Hematopoietic multipotent progenitor cell (in vitro differentiated cells): ENCODE measurements at regions not wholly inside any gene's neighbourhood (a gene's known extent, or its start where the extent isn't known, plus 50 kb on each side); places are given as distances from the start of the nearest gene placed in this dataset.

Experiments used
- DNase-seq, 3 donors: peaks; one replicate each; pipeline ENCODE4 v3.0.0-alpha.2; 2011 to 2015; ENCODE audit warnings: low read depth in 2 of 3, low spot score in 2 of 3

GRCh38 chr9:81741103-81741502, 51.8 kb upstream of the TLE1 start:
- no peak for DNase-seq

DNA sequence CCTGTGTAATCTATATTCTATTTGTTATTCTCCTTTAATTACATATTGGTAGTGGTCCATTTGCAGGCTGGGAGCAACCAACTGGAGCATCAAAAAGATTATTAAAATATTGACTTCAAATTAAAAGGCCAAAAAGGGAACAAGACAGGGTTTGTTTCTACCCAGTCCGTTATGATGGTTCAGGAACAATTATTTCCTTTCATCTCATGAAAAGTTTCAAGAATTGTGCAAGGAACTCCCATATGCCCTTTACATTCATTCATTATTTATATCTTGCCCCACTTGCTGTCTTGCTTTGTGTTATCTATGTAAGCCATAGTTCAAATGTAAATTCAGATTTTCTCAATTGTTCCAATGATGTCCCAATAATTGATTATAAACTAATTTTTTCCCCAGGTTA, 58.7 kb upstream of the TLE1 start:
- no peak for DNase-seq

DNA sequence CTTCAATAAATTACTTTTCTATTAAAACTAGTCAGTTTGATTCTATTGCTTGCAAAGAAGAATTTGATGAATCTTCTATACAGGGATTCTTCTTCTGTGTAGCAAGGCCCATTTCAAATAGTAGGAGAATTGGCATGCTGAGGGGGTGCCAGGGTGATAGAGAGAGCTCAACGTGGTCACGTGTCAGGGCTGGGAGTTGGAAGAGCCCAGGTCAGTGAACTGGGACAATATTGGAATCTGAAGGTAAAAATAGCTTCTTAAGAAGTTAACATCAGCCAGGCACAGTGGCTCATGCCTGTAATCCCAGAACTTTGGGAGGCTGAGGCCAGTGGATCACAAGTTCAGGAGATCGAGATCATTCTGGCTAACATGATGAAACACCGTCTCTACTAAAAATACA, 64.1 kb upstream of the TLE1 start:
- no peak for DNase-seq

DNA sequence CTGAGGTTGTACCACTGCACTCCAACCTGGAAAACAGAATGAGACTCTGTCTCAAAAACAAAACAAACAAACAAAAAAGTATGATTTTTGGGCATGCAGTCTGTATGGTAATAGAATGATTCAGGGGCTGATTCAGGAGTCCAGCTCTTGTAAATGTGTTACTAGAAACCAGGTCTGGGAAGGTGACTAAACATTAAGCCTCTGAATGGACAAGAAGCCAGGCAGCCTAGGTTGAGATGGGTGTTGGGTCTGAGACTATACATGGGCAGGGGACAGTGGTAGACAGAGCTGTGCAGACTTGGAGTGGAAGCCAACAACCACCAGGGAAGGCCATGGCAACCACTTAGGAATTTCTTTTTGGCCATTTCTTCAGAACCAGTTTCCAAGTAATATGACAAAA, 64.9 kb upstream of the TLE1 start:
- no peak for DNase-seq

DNA sequence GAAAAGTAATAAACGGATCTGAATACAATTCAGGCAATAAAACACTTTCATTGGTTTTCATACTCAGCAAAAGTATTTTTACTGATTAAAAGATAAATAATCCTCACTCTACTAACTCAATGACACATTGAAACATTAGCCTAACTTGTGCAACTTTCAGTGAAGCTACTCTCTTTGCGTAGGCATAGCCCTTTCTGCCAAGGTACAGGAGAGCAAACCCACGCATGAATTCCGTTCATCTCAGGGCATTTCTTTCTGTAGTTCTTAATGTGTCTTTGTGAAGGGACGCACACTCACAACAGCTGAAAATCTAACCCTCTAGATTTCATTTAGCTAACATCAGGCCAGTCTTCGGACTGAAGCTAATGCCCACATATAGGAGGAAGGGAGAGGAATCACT, 66.4 kb upstream of the TLE1 start:
- no peak for DNase-seq

GRCh38 chr9:81756561-81756960, 67.2 kb upstream of the TLE1 start:
- no peak for DNase-seq

DNA sequence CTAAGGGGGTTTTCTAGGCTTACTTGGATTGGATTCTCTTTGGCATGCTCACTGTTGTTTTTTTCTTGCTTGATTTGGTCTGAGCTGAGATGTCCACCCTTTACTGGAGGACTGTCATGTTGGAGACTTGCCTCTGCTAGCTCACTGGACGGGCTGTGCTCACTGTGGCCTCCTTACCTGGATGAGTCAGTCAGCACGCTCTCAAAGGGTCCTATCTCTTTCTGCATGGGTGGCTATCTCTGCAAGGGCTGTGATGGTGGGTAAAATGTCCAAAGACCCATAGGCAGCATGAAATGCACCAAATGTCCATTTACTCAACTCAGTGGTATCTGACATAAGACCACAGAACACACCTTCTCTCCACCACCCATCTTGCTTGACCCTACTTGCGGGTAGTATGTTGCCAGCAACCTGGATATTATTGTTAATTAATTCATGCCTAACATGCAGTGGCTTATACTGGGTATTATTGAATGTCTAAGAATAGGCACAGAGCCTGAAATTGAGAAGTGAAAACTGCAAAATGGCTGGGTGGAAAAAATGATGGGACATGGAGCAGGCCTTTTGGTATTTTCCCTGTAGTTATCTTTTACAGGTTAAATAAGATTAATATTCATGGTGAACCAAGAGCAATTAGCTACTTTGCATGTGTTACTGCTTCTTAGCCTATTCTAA, 68.9 kb upstream of the TLE1 start:
- no peak for DNase-seq

GRCh38 chr9:81759680-81760215, 70.4 kb upstream of the TLE1 start:
- DNase-seq, result no peak

- no peak for DNase-seq
Observed at GRCh38 chr9:81767921-81768320, 78.6 kb upstream of the TLE1 start.

- no peak for DNase-seq
Observed at GRCh38 chr9:81771571-81771970, 82.2 kb upstream of the TLE1 start.

DNA sequence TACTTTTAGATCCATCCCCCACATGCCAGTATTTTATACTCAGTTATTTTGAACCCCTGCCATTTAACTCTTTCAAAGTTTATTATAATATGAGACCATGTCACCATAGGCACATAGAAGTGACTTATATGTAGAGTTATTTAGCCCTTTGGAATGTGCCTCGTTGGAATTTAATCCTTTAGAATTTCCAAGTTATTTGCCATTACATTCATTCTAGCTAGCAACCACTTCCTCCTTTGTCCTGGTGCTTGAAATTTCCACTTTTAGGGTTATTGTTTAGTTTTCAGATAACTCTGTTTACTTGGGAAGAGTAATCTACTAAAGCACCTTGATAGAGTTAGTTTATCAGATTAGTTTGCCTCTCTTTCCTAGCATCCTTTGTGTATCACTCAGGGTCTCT, 82.8 kb upstream of the TLE1 start:
- DNase-seq, result no peak

GRCh38 chr9:81776390-81776789, 87.0 kb upstream of the TLE1 start:
- DNase-seq, result no peak

DNA sequence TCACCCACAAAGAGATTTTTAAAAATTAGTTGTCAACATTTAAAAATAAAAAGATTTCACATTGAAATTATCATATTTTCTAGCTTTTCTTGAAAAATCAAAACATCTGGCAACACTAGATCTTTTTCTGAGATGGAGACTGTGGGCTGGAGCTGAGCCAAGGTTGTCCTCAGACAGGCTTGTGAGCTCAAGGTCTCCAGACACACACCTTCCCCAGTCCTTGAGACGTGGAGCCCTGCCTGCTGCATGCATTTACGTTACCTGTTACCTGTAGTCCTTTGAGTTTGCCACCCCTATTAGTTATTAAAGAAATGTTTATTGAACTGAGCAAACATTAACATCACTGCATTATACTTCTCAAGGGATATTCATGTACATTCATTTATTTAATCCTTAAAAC, 87.5 kb upstream of the TLE1 start:
- DNase-seq, result no peak

GRCh38 chr9:81777482-81777881, 88.1 kb upstream of the TLE1 start:
- DNase-seq, result no peak

GRCh38 chr9:81782313-81782995, 93.1 kb upstream of the TLE1 start:
- DNase-seq, result no peak

DNA sequence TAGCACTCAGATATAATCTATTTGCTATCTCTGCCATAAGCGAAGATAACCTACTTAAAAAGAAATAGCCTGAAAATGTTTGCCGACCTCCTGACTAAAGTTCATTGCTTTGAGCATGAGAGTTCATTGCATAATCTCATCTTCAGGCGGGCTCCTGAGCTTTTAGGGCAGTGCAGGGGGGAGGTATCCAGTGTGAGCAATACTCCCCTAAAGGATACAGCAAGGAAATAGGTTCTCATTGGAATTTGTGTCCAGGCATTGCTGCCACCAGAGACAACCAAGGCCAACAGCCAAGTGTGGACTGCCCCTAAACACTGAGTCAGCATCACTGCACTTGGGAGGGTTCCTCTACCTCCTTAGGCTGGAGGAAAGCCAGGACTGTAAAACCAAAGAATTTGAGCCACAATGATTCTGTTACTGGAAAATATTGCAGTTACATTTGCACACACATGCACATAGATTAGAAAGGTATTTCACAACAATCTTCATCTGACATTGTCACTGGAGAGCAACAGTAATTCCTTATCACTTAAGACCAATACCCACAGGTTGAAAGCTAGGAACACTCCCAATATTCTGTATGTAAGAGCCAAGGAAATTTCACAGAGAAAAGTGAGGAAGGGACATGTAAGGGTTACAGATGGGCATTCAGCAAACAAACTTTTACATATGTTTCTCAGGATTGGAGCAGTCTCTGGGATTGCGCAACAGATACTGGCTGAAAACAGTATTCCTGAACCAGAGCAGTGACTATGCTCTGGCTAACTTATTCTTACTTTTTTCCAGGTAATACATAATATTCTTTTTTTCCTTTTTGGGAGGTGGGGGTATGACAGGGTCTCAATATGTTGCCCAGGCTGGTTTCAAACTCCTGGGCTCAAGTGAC, 98.6 kb upstream of the TLE1 start:
- DNase-seq, result peak in 1 of 3 donors; percentile 9

DNA sequence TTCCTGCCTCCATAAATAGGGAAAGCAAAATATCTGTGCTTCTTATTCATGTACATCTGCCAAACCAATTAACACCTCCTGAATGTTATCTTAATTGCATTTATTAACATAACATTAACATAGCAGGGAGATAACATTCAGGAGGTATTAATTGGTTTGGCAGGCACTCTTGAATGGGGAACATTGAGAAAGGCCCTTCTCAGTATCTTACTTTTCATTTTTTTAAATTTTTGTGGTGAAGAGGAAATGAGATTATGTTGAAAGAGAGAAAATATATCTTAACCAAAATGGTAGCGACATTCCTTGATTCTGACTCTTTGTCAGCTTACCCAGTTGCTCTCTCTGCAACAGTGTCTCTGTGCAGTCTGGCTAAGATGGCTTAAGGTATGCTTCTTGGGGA, 100.4 kb upstream of the TLE1 start:
- no peak for DNase-seq

GRCh38 chr9:81790166-81790565, 100.8 kb upstream of the TLE1 start:
- no peak for DNase-seq

GRCh38 chr9:81791076-81791475, 101.7 kb upstream of the TLE1 start:
- DNase-seq, result no peak

DNA sequence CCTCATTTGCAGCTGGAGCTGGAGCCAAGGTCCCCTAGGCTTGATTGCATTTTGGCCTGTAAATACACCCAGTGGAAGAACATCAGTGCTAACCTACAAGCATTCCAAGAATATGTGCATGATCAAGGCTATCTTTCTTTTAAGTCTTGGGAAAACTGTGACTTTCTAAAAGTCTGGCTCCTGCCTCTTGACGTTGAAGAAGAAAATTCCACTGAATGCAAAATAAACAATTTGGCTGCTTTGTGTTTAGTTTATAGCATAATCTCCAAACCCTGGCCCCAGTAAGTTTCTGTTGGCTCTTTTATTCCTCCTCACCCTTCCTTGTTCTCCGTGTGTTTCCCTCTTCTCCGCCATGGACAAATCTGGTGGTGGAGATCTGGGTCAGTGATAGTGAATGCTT, 109.3 kb upstream of the TLE1 start:
- no peak for DNase-seq

- no peak for DNase-seq
Observed at GRCh38 chr9:81801190-81801589, 111.8 kb upstream of the TLE1 start.
